ENCODE measurements at regions not wholly inside any gene's neighbourhood (a gene's known extent, or its start where the extent isn't known, plus 50 kb on each side); places are given as distances from the start of the nearest gene placed in this dataset.
"Not testable (repeated sequence)": the region's sequence is repeated elsewhere in the genome, so short reads cannot be mapped to it uniquely, and the experiment has no call there.

DNA sequence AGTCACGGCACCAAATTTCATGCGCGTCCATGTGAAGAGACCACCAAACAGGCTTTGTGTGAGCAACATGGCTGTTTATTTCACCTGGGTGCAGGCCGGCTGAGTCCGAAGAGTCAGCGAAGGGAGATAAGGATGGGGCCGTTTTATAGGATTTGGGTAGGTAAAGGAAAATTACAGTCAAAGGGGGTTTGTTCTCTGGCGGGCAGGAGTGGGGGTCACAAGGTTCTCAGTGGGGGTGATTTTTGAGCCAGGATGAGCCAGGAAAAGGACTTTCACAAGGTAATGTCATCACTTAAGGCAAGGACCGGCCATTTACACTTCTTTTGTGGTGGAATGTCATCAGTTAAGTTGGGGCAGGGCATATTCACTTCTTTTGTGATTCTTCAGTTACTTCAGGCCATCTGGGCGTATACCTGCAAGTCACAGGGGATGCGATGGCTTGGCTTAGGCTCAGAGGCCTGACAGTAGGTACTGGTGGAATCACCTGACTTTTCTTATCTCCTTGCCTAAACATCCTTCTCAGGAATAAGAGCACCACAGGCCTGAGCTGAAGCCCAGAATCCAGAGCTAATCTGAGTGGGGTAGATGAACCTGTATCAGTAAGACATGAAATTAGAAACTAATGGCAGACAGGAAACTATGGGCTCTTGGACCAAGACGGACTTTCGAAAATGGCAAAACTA, 334.7 kb upstream of the POT1 start:
- H3K4me1 ChIP-seq (ENCODE audit: control insufficient read depth in 1 of 2, insufficient read depth in 2 of 2, low read length in 2 of 2); intact Hi-C loops (cut with DNase I); H3K27me3 ChIP-seq (ENCODE audit: control insufficient read depth in 1 of 2, insufficient read depth in 2 of 2, low read length in 1 of 2); H3K27ac ChIP-seq (ENCODE audit: low read depth in 1 of 2, low read length in 2 of 2); H3K36me3 ChIP-seq (ENCODE audit: control insufficient read depth in 1 of 2, insufficient read depth in 2 of 2, low read length in 1 of 2); H3K4me3 ChIP-seq (ENCODE audit: low read length in 2 of 2); H3K9me3 ChIP-seq (ENCODE audit: control insufficient read depth, low read length); ATAC-seq (ENCODE audit: low FRiP score); DNase-seq: not testable (repeated sequence)
- WGBS, 2 donors: 91 to 94% methylated on average over 13 of the region's 13 CpGs

GRCh38 chr7:125258876-125259417, 329.3 kb upstream of the POT1 start:
- H3K9me3 ChIP-seq (ENCODE audit: control insufficient read depth, low read length); intact Hi-C loops (cut with DNase I); H3K36me3 ChIP-seq (ENCODE audit: control insufficient read depth in 1 of 2, insufficient read depth in 2 of 2, low read length in 1 of 2); H3K27ac ChIP-seq (ENCODE audit: low read depth in 1 of 2, low read length in 2 of 2); H3K4me3 ChIP-seq (ENCODE audit: low read length in 2 of 2); H3K4me1 ChIP-seq (ENCODE audit: control insufficient read depth in 1 of 2, insufficient read depth in 2 of 2, low read length in 2 of 2); DNase-seq; ATAC-seq (ENCODE audit: low FRiP score); H3K27me3 ChIP-seq (ENCODE audit: control insufficient read depth in 1 of 2, insufficient read depth in 2 of 2, low read length in 1 of 2): not testable (repeated sequence)
- 76 to 82% methylated on average over 10 of the region's 10 CpGs for WGBS, 2 donors

- intact Hi-C loops (cut with DNase I): no loop called here
Observed at GRCh38 chr7:125257617-125258016, 328.0 kb upstream of the POT1 start.

DNA sequence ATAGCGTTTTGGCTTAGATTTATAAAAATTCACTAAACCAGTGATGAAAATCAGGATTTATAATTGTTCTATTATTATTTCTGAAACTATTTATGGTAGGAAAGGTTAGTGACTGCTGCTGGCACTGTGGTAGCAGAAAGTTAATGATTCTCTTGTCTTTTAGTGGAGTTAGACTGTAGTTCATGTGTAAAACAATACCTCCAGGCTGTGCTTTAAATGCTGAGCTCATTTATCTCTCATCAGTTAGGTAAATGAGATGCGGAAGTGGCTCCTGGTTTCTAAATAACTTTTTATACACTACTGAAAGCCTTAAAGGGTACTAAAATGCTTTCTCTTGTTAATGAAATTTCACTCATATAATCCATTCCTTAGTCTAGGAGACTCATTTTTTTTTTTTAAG, 326.8 kb upstream of the POT1 start:
- no peak for DNase-seq
- no peaks in the 10 kb centered on the region for H3K36me3 ChIP-seq (ENCODE audit: control insufficient read depth in 1 of 2, insufficient read depth in 2 of 2, low read length in 1 of 2)
- H3K27me3 ChIP-seq (ENCODE audit: control insufficient read depth in 1 of 2, insufficient read depth in 2 of 2, low read length in 1 of 2): no peaks in the 10 kb centered on the region
- no peaks in the 10 kb centered on the region for H3K4me1 ChIP-seq (ENCODE audit: control insufficient read depth in 1 of 2, insufficient read depth in 2 of 2, low read length in 2 of 2)
- no peak for ATAC-seq (ENCODE audit: low FRiP score)
- intact Hi-C loops (cut with DNase I): no loop called here
- H3K9me3 ChIP-seq (ENCODE audit: control insufficient read depth, low read length): no peaks in the 10 kb centered on the region
- H3K4me3 ChIP-seq (ENCODE audit: low read length in 2 of 2): no peak overlapping the region
- WGBS, 2 donors: 37 to 45% methylated on average over 2 of the region's 2 CpGs
- H3K27ac ChIP-seq (ENCODE audit: low read depth in 1 of 2, low read length in 2 of 2): no peak overlapping the region

More at GRCh38 chr7:125257617-125258016, 328.0 kb upstream of the POT1 start:
- no peaks in the 10 kb centered on the region for H3K27me3 ChIP-seq (ENCODE audit: control insufficient read depth in 1 of 2, insufficient read depth in 2 of 2, low read length in 1 of 2)
- H3K4me3 ChIP-seq (ENCODE audit: low read length in 2 of 2): no peak overlapping the region
- H3K36me3 ChIP-seq (ENCODE audit: control insufficient read depth in 1 of 2, insufficient read depth in 2 of 2, low read length in 1 of 2): no peaks in the 10 kb centered on the region
- ATAC-seq (ENCODE audit: low FRiP score) (no peak), DNase-seq (no peak)
- no peak overlapping the region for H3K27ac ChIP-seq (ENCODE audit: low read depth in 1 of 2, low read length in 2 of 2)
- H3K9me3 ChIP-seq (ENCODE audit: control insufficient read depth, low read length): no peaks in the 10 kb centered on the region
- H3K4me1 ChIP-seq (ENCODE audit: control insufficient read depth in 1 of 2, insufficient read depth in 2 of 2, low read length in 2 of 2): no peaks in the 10 kb centered on the region
- 53 to 54% methylated on average over 2 of the region's 2 CpGs for WGBS, 2 donors

DNA sequence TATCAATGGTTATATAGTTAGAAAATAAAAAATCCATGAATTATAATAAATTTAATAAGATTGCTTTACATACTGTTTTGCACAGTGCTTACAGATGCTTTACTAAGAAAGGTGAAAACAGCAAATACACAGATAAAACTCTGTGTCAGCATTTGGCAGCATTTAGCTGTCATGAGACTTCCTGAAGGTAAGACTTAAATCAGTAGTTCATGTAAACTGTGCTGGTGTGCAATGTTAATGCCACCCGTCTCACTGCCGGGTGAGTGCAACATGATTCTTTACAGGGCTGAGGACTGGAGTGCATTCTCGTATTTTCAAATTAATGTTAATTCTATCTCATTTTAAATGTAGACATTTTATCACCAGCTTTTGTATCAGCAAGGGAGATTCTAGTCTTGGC, 326.2 kb upstream of the POT1 start:
- H3K36me3 ChIP-seq (ENCODE audit: control insufficient read depth in 1 of 2, insufficient read depth in 2 of 2, low read length in 1 of 2): no peaks in the 10 kb centered on the region
- H3K9me3 ChIP-seq (ENCODE audit: control insufficient read depth, low read length): no peaks in the 10 kb centered on the region
- DNase-seq: no peak
- no peaks in the 10 kb centered on the region for H3K4me1 ChIP-seq (ENCODE audit: control insufficient read depth in 1 of 2, insufficient read depth in 2 of 2, low read length in 2 of 2)
- WGBS, 2 donors: 42 to 48% methylated on average over 3 of the region's 3 CpGs
- no peak overlapping the region for H3K27ac ChIP-seq (ENCODE audit: low read depth in 1 of 2, low read length in 2 of 2)
- no peaks in the 10 kb centered on the region for H3K27me3 ChIP-seq (ENCODE audit: control insufficient read depth in 1 of 2, insufficient read depth in 2 of 2, low read length in 1 of 2)
- H3K4me3 ChIP-seq (ENCODE audit: low read length in 2 of 2): no peak overlapping the region
- intact Hi-C loops (cut with DNase I): no loop called here
- ATAC-seq (ENCODE audit: low FRiP score): no peak

DNA sequence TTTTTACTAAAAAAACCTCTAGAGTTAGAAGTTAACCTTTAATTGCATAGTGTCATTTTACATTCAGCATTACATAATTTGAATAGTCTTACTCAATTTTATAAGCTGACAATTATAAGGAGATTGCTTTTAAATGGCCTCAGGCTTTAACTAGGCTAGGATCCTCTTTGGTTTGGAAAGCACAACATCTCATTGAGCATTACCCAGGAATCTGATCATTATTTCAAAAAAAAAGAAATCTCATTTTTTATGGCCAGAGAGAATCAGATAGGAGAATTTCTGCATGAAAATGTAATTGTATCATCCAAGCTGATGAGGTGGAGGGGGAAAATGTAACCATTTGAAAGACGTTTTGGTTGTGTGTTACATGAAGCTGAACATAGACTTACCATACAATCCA, 324.9 kb upstream of the POT1 start:
- H3K27ac ChIP-seq (ENCODE audit: low read depth in 1 of 2, low read length in 2 of 2): no peak overlapping the region
- ATAC-seq (ENCODE audit: low FRiP score): no peak
- no peaks in the 10 kb centered on the region for H3K9me3 ChIP-seq (ENCODE audit: control insufficient read depth, low read length)
- H3K4me3 ChIP-seq (ENCODE audit: low read length in 2 of 2): no peak overlapping the region
- H3K4me1 ChIP-seq (ENCODE audit: control insufficient read depth in 1 of 2, insufficient read depth in 2 of 2, low read length in 2 of 2): no peaks in the 10 kb centered on the region
- H3K36me3 ChIP-seq (ENCODE audit: control insufficient read depth in 1 of 2, insufficient read depth in 2 of 2, low read length in 1 of 2): no peaks in the 10 kb centered on the region
- intact Hi-C loops (cut with DNase I): no loop called here
- DNase-seq: no peak
- H3K27me3 ChIP-seq (ENCODE audit: control insufficient read depth in 1 of 2, insufficient read depth in 2 of 2, low read length in 1 of 2): no peaks in the 10 kb centered on the region
- WGBS, 2 donors: 59 to 67% methylated on average over 1 of the region's 1 CpG

GRCh38 chr7:125253452-125254190, 324.0 kb upstream of the POT1 start:
- ATAC-seq (ENCODE audit: low FRiP score): no peak
- Histone ChIP-seq H3K36me3 (ENCODE audit: control insufficient read depth in 1 of 2, insufficient read depth in 2 of 2, low read length in 1 of 2) (no peaks in the 10 kb centered on the region), H3K27ac (ENCODE audit: low read depth in 1 of 2, low read length in 2 of 2) (no peak overlapping the region), H3K4me1 (ENCODE audit: control insufficient read depth in 1 of 2, insufficient read depth in 2 of 2, low read length in 2 of 2) (no peaks in the 10 kb centered on the region), H3K27me3 (ENCODE audit: control insufficient read depth in 1 of 2, insufficient read depth in 2 of 2, low read length in 1 of 2) (no peaks in the 10 kb centered on the region), H3K9me3 (ENCODE audit: control insufficient read depth, low read length) (no peaks in the 10 kb centered on the region), H3K4me3 (ENCODE audit: low read length in 2 of 2) (no peak overlapping the region)
- WGBS, 2 donors: 47 to 50% methylated on average over 3 of the region's 3 CpGs
- intact Hi-C loops (cut with DNase I): no loop called here
- DNase-seq: no peak

GRCh38 chr7:125247514-125248098, 318.0 kb upstream of the POT1 start:
- intact Hi-C loops (cut with DNase I): no loop called here
- ATAC-seq (ENCODE audit: low FRiP score) (no peak), DNase-seq (no peak)
- Histone ChIP-seq H3K9me3 (ENCODE audit: control insufficient read depth, low read length) (no peaks in the 10 kb centered on the region), H3K4me1 (ENCODE audit: control insufficient read depth in 1 of 2, insufficient read depth in 2 of 2, low read length in 2 of 2) (no peaks in the 10 kb centered on the region), H3K27ac (ENCODE audit: low read depth in 1 of 2, low read length in 2 of 2) (no peak overlapping the region), H3K27me3 (ENCODE audit: control insufficient read depth in 1 of 2, insufficient read depth in 2 of 2, low read length in 1 of 2) (no peaks in the 10 kb centered on the region), H3K4me3 (ENCODE audit: low read length in 2 of 2) (no peak overlapping the region), H3K36me3 (ENCODE audit: control insufficient read depth in 1 of 2, insufficient read depth in 2 of 2, low read length in 1 of 2) (no peaks in the 10 kb centered on the region)
- WGBS, 2 donors: 73 to 83% methylated on average over 1 of the region's 1 CpG

Data from aorta (tissue), 5 donors.